WTC11 (cell line): ENCODE measurements at regions not wholly inside any gene's neighbourhood (a gene's known extent, or its start where the extent isn't known, plus 50 kb on each side); places are given as distances from the start of the nearest gene placed in this dataset.

Experiments used
- TF ChIP-seq, protein P1 (sequence below): fragments of 200-600 bp; IDR thresholded peaks from 2 replicates; pipeline ENCODE4 v1.8.0; 2022; ENCODE audit warnings: antibody characterized with exemption
- TF ChIP-seq, protein P2 (sequence below): sonication (generic); formaldehyde crosslinking; IDR thresholded peaks from 2 replicates; pipeline ENCODE4 v1.8.0; 2022; ENCODE audit warnings: mild to moderate bottlenecking, missing genetic modification reagents

- TF ChIP-seq, protein P1, sequence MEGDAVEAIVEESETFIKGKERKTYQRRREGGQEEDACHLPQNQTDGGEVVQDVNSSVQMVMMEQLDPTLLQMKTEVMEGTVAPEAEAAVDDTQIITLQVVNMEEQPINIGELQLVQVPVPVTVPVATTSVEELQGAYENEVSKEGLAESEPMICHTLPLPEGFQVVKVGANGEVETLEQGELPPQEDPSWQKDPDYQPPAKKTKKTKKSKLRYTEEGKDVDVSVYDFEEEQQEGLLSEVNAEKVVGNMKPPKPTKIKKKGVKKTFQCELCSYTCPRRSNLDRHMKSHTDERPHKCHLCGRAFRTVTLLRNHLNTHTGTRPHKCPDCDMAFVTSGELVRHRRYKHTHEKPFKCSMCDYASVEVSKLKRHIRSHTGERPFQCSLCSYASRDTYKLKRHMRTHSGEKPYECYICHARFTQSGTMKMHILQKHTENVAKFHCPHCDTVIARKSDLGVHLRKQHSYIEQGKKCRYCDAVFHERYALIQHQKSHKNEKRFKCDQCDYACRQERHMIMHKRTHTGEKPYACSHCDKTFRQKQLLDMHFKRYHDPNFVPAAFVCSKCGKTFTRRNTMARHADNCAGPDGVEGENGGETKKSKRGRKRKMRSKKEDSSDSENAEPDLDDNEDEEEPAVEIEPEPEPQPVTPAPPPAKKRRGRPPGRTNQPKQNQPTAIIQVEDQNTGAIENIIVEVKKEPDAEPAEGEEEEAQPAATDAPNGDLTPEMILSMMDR, result no peak
- TF ChIP-seq, protein P2, sequence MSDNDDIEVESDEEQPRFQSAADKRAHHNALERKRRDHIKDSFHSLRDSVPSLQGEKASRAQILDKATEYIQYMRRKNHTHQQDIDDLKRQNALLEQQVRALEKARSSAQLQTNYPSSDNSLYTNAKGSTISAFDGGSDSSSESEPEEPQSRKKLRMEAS, result no peak
Measured at GRCh38 chr9:28249424-28249823, 676.1 kb upstream of the C9orf72 start.
